Uterus (tissue), 3 donors: ENCODE measurements at regions not wholly inside any gene's neighbourhood (a gene's known extent, or its start where the extent isn't known, plus 50 kb on each side); places are given as distances from the start of the nearest gene placed in this dataset.

Experiments used
- DNase-seq, 2 donors: peaks; one replicate each; pipeline ENCODE4 v3.0.0-alpha.2; 2019 to 2020
- H3K27ac ChIP-seq, 2 donors: fragments of 200-600 bp; sonication (generic); 1 replicate in 1 of 2; 2 replicates in 1 of 2; pipeline ENCODE4 v1.5.1; 2016 to 2018
- H3K27me3 ChIP-seq, 2 donors: fragments of 200-600 bp; sonication (generic); one replicate each; pipeline ENCODE4 v1.5.1; 2018 to 2019; ENCODE audit warnings: control low read depth in 1 of 2
- H3K36me3 ChIP-seq, 2 donors: fragments of 200-600 bp; sonication (generic); one replicate each; pipeline ENCODE4 v1.5.1; 2019; ENCODE audit warnings: control low read depth in 1 of 2
- H3K4me1 ChIP-seq, 2 donors: fragments of 200-600 bp; sonication (generic); one replicate each; pipeline ENCODE4 v1.5.1; 2018 to 2019; ENCODE audit warnings: control low read depth in 1 of 2
- H3K4me3 ChIP-seq, 2 donors: fragments of 200-600 bp; sonication (generic); 1 replicate in 1 of 2; 2 replicates in 1 of 2; pipeline ENCODE4 v1.5.1; 2018 to 2019; ENCODE audit warnings: mild to moderate bottlenecking in 1 of 2
- H3K9me3 ChIP-seq, 2 donors: fragments of 200-600 bp; sonication (generic); one replicate each; pipeline ENCODE4 v1.5.1; 2019; ENCODE audit warnings: control low read depth in 1 of 2
- CTCF ChIP-seq, 4 experiments: fragments of 200-600 bp in 2 of 4; fragments of 450-650 bp in 2 of 4; sonication (generic) in 2 of 4; IDR thresholded peaks; one replicate each; pipeline ENCODE4 v1.5.1; 2016 to 2019; ENCODE audit warnings: antibody characterized with exemption in 4 of 4, mild to moderate bottlenecking in 2 of 4, moderate library complexity in 1 of 4
- POLR2A ChIP-seq, 2 donors: fragments of 450-650 bp; IDR thresholded peaks; one replicate each; pipeline ENCODE4 v1.6.1; 2016; ENCODE audit warnings: antibody characterized with exemption in 2 of 2, mild to moderate bottlenecking in 1 of 2, moderate library complexity in 1 of 2
- intact Hi-C: fragments of 100-400 bp; cut with DNase I; formaldehyde crosslinking; loops from one replicate; pipeline ENCODE4 v1.15.1; 2023; ENCODE audit warnings: low total_unique reads
- donor health status: DM: yes; HTN: yes; CAD: no.

GRCh38 chr6:115766745-115767462, 293.8 kb downstream of the FRK start:
- H3K4me1 ChIP-seq, result no peaks in the 10 kb centered on the region

DNA sequence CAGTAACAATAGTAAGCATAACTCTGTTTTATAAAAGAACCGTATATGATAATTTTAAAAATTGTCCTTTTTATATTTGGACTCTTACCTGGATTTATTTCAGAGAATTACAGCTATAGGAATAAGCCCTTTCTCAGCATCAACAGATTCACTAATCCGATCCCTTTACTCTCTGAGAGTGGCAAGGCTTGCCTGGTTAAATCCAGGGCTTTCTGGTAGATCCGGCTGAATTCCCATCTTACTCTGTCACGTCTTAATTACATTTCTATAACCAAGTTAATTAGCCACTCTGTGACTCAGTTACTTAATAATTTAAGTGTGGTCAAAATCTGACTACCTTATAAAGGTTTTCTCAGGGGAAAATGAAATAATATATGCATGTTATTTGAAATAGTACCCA, 294.7 kb downstream of the FRK start:
- no peak for TF ChIP-seq POLR2A (IDR thresholded peaks at IDR 0.05)
- no peak for TF ChIP-seq CTCF (IDR thresholded peaks at IDR 0.05)
- Histone ChIP-seq H3K27ac (no peak overlapping the region), H3K36me3 (no peaks in the 10 kb centered on the region), H3K4me3 (no peak overlapping the region), H3K27me3 (no peaks in the 10 kb centered on the region), H3K9me3 (no peaks in the 10 kb centered on the region), H3K4me1 (no peaks in the 10 kb centered on the region)
- intact Hi-C loops, result no loop called here
- DNase-seq, result no peak

More at GRCh38 chr6:115766745-115767462, 293.8 kb downstream of the FRK start:
- no peak for TF ChIP-seq POLR2A (IDR thresholded peaks at IDR 0.05)
- no peak for TF ChIP-seq CTCF (IDR thresholded peaks at IDR 0.05)
- Histone ChIP-seq H3K4me3 (no peak overlapping the region), H3K27ac (no peak overlapping the region), H3K36me3 (no peaks in the 10 kb centered on the region), H3K9me3 (no peaks in the 10 kb centered on the region), H3K27me3 (no peaks in the 10 kb centered on the region)
- no peak for DNase-seq
- intact Hi-C loops, result no loop called here

GRCh38 chr6:115759051-115759450, 301.6 kb downstream of the FRK start:
- Histone ChIP-seq H3K27ac (no peak overlapping the region), H3K4me1 (no peaks in the 10 kb centered on the region), H3K36me3 (no peaks in the 10 kb centered on the region), H3K27me3 (no peaks in the 10 kb centered on the region), H3K9me3 (no peaks in the 10 kb centered on the region), H3K4me3 (no peak overlapping the region)
- TF ChIP-seq POLR2A (IDR thresholded peaks at IDR 0.05), result no peak
- TF ChIP-seq CTCF (IDR thresholded peaks at IDR 0.05), result no peak
- intact Hi-C loops, result no loop called here
- DNase-seq, result no peak

DNA sequence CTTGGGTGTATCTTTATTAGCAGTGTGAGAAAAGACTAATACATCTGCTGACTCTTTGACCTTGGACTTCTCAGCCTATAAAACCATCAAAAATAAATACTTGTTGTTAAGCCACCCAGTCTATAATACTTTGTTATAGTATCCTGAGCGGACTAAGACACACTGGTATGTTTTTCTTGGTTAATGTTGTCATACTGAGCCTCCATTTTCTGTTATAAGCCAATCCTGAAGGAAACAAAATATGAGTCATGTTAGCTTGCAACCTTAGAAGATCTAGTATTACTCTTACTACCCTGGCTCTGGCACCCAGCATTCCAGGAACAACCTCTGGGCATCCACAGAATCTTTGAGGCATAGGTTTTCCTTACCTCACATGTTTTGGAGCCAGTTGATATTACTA, 307.2 kb downstream of the FRK start:
- Histone ChIP-seq H3K4me1 (no peaks in the 10 kb centered on the region), H3K27me3 (no peaks in the 10 kb centered on the region), H3K36me3 (no peaks in the 10 kb centered on the region), H3K9me3 (no peaks in the 10 kb centered on the region), H3K4me3 (no peak overlapping the region), H3K27ac (no peak overlapping the region)
- no peak for DNase-seq
- no peak for TF ChIP-seq CTCF (IDR thresholded peaks at IDR 0.05)
- no peak for TF ChIP-seq POLR2A (IDR thresholded peaks at IDR 0.05)
- intact Hi-C loops, result no loop called here

DNA sequence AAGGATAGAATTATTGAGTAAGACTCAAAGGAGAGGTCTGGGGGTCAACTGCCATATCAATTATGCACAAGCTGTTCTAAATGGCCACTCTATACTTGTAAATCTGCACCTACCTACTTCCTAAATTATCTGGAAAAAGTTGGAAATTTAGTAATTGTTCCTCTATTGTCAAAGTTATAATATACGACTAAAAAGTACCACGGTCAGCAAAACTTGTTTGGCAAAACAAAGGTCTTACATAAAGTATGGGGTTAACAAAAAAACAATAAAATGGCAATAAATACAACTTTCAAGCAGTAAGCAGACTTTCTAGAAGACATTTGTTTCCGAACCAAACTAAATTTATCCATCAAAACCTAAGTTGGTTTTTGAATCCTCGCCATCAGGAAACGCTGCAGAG, 309.7 kb downstream of the FRK start:
- H3K27me3 ChIP-seq, result no peaks in the 10 kb centered on the region
- no peak for TF ChIP-seq POLR2A (IDR thresholded peaks at IDR 0.05)
- TF ChIP-seq CTCF (IDR thresholded peaks at IDR 0.05), result no peak
- intact Hi-C loops, result no loop called here

More for the DNA sequence above, 309.7 kb downstream of the FRK start:
- no peak for DNase-seq
- Histone ChIP-seq H3K27ac (no peak overlapping the region), H3K4me3 (no peak overlapping the region), H3K9me3 (no peaks in the 10 kb centered on the region), H3K36me3 (no peaks in the 10 kb centered on the region), H3K4me1 (no peaks in the 10 kb centered on the region)
